ENCODE measurements at regions not wholly inside any gene's neighbourhood (a gene's known extent, or its start where the extent isn't known, plus 50 kb on each side); places are given as distances from the start of the nearest gene placed in this dataset.

DNA sequence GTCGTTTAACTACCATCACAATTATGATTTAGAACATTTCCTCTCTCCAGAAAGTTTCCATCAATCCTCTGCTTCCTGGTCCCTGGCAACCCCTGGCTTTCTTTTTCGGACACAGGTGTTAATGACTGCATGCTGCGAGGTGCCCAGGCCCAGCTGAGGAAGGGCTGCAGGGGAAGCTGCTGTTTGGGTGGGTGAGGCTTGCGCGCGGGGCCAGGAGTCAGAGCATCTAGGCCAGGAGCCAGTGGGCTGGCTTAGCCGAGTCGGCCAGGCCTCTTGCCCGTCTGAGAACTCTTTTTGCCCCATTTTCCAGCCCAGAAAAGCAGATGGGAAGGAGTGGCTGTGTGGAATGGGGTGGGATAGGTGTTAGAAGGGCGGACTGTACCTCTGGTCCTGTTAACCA lies 51.5 kb downstream of the NAV1 start:
- TF ChIP-seq, protein P1, sequence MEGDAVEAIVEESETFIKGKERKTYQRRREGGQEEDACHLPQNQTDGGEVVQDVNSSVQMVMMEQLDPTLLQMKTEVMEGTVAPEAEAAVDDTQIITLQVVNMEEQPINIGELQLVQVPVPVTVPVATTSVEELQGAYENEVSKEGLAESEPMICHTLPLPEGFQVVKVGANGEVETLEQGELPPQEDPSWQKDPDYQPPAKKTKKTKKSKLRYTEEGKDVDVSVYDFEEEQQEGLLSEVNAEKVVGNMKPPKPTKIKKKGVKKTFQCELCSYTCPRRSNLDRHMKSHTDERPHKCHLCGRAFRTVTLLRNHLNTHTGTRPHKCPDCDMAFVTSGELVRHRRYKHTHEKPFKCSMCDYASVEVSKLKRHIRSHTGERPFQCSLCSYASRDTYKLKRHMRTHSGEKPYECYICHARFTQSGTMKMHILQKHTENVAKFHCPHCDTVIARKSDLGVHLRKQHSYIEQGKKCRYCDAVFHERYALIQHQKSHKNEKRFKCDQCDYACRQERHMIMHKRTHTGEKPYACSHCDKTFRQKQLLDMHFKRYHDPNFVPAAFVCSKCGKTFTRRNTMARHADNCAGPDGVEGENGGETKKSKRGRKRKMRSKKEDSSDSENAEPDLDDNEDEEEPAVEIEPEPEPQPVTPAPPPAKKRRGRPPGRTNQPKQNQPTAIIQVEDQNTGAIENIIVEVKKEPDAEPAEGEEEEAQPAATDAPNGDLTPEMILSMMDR (IDR thresholded peaks at IDR 0.05): no peak
- no peak for TF ChIP-seq POLR2A (IDR thresholded peaks at IDR 0.05)

Data from thyroid gland (tissue), 4 donors.